ENCODE measurements at regions not wholly inside any gene's neighbourhood (a gene's known extent, or its start where the extent isn't known, plus 50 kb on each side); places are given as distances from the start of the nearest gene placed in this dataset.
"Not testable (repeated sequence)": the region's sequence is repeated elsewhere in the genome, so short reads cannot be mapped to it uniquely, and the experiment has no call there.

GRCh38 chr4:118442115-118442837 lies 89.5 kb upstream of the PRSS12 start:
- not testable (repeated sequence) for TF ChIP-seq POLR2A (IDR thresholded peaks at IDR 0.05); CTCF (IDR thresholded peaks at IDR 0.05 in 8 of 11, conservative IDR thresholded peaks at IDR 0.05 in 3 of 11); POLR2AphosphoS5 (IDR thresholded peaks at IDR 0.05)

Data from spleen (tissue), 7 donors.